GM04504 (cell line): ENCODE measurements at regions not wholly inside any gene's neighbourhood (a gene's known extent, or its start where the extent isn't known, plus 50 kb on each side); places are given as distances from the start of the nearest gene placed in this dataset.
"Not testable (repeated sequence)": the region's sequence is repeated elsewhere in the genome, so short reads cannot be mapped to it uniquely, and the experiment has no call there.

ENCODE experiments used
- DNase-seq: peaks from one replicate; pipeline ENCODE4 v3.0.0-alpha.2; 2012; ENCODE audit warnings: low read depth

DNA sequence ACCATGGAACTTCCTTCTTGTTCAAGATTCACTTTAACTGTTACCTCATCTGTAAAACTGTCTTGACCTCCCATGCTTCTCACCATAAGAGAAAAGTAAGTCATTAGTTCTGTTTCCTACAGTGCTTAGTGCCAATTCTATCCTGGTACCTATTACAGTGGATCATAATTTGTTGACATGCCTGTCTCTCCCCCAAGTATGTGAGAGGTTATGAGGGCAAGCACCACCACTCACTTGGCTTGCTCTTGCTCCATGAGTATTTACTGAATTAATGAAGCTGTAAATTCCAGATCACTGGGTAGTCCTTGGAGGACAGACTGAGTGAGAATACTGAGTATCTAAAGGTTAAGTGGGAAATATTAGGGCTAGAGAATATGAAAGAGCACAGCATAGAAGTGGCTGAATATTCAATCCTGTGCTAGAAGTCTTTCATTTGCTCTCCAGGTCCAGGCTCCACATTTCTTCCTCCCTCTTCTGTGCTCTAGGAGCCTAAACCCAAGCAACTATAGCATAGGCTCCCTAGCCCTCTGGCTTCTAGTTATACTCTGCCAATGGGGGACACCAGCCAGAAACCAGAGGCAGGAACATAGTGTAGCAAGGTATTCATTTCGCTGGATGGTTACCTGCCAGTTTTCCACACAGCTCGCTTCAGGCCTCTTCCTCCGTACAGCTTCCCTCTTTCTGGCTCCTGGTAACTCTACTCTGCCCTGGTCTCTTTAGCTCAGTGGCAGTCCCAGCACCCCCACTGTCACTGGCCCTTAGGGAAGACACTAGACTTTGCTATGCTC lies 118.2 kb upstream of the SLC5A12 start:
- no peak for DNase-seq

DNA sequence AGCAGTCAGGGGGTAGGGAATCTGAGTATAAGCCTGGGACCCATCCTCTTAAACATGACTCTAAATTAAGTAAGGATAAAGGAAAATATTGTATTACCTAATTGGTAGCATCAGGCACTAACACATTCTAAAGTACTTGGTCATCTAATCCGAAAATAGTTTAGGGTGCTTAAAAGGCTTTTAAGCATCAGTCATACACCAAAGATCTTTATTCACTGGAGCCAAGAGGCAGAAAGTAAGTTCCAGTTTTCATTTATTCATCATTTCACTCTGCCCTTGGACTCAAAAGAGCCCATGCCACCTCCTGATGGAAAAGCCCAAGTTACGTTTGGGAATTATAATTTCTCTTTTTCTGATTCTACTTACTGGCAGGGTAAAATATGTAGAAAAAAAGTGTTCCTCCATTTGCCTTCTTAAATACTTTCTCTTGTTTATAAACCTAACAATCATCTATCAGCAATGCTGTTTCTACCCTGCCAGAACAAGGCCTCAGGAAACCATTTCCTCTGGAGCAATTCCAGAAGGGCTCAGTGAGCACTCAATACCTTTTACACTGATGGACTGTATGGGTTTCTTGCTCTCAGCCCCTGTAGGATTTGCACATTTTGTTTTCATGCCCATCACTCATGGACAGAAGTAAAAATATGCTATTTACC lies 120.1 kb upstream of the SLC5A12 start:
- peak; percentile 39 for DNase-seq

DNA sequence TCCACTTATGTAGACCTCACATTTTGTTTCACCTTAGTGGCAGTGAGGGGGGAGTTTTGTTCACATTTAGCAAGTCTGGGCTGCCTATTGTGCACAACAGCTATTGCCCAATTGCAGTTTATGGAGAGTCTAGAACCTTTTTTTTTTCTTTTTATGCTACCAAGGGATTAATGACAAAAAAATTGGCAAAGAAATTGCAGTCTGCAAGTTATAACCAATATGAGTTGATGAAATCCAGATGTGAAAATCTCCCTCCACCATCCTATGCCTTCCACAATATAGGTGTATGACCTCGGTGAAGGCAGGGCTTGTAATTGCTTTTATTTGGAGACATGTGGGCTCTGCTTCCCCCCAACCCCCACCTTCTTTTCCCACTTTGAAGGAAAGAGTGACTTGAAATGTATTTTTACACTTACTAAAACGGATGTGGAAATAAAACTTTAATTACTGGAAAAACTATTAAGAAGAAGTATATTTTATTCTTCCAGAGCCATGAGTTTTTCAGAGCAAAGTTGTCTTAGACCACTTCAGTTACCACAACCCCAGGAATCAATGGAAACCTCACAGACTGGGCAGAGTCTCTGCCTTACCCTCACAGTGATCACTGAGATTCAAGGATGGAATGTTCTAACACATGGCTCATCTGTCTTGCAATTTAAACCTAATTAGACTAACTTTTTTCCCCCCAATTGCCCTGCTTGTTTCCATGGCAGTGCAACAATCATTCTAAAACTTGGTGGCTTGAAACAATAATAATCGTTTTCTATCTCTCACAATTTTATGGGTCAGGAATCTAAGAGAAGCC lies 120.8 kb upstream of the SLC5A12 start:
- peak; percentile 46 for DNase-seq

DNA sequence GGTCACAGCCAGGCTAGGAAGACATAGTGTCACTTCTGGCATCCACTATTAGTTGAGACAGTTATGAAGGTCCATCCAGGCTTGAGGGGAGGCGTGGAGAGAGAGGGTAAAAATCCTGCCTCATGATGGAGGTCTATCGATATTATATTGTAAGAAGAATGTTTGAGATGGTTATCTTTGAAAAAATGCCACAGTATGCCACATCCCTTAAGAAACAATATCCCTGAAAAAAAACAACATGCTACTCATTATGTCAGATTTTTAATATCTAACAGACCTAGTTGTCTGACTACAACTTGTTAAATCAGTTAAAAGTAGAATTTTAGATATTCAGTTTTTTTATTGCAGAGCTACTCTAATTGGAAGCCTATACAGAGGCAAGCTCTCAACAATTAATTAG lies 121.7 kb upstream of the SLC5A12 start:
- DNase-seq, result no peak

GRCh38 chr11:26844963-26845362 lies 123.1 kb upstream of the SLC5A12 start:
- DNase-seq, result no peak

DNA sequence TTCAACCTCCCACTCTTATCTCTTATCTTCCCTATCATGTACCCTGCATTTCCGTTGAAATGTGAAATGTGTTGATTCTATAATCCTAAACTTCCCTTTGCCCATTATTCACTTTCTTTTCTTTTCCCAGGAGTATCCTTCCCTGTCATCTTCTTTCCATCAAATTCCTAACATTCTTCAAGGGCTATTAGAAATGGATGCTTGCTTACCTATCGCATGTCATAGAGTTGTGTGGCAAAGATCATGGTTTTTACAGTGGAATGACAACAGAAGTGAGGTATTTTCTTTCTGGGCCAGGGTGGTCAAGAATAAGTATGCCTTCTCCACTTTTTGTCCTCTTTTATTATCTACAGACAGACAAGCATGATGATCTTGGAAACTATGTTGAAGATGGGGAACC lies 124.4 kb upstream of the SLC5A12 start:
- no peak for DNase-seq

GRCh38 chr11:26847459-26847858 lies 125.6 kb upstream of the SLC5A12 start:
- peak; percentile 38 for DNase-seq

GRCh38 chr11:26847977-26848376 lies 126.1 kb upstream of the SLC5A12 start:
- DNase-seq, result no peak

- no peak for DNase-seq
Measured at GRCh38 chr11:26849036-26849435, 127.2 kb upstream of the SLC5A12 start.

DNA sequence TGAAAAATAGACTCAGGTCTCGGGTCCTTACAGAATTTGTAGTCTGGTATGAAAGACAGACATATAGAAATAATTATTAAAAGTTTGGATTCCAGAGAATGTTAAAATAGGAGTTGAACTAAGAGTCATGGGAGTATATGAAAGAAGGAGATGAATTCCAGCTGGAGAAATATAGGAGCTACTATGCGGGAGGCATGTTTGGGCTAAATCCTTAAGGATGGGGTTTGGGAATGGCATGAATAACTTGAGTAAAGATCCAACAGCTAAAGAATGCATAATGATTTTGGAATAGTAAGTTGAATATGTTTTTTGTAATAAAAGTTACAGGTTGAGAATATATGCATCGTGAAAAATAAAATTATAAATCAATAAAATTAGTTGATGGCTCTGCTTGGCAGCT lies 129.4 kb upstream of the SLC5A12 start:
- DNase-seq, result no peak

DNA sequence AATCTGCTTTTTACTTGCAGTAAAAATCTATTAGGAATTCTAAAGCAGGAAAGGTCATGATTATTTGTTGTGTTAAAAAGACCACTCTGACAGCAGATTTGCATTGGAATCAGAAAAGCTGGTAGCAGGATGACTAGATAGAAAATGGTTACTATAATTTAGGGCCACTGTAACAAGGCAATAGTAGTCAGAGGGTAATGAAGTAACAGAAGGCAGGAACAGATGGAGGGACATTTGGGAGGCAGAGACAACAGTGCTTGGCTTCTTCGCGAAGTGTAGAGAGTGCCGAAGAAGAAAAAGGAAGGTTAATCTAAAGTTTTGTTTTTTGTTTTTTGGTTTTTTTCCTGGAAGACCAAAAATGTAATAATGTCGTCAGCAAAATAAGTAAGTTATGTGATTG lies 129.8 kb upstream of the SLC5A12 start:
- no peak for DNase-seq

DNA sequence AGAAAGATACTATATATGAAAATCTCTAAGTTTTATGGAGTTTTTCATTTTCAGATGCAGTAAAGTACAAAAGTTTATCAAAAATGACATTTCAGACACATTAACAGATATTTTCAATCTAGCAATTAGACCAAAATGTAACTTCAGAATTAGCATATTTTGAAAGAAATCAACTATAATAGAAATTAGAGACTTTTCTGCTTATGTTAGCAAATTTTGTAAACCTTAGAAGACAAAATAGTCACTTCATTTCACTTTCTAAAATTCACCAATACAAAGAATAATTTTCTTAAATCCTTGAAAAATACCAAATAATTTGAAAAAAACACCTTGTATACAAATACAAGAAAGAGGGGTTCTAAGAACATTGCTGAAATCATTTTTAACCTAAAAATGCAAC lies 135.8 kb upstream of the FIBIN start:
- DNase-seq, result no peak

DNA sequence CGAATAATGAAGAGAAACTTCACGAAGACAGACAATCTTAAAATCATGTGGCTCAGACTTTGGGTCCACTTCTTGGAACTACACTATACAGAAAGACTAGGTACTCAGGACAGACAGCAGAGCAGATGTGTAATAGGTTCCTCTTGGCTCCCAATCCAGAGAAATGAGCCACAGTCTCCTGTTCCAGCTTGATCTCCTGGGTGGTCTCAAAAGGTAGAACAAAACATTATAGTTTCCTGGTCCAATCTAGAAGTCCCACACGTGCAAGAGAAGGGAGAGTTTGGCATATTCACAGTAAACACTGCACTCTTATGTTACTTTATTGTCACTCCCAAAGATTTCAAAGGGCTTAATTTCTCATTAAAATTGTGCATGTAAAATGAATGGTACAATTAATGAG lies 134.5 kb upstream of the FIBIN start:
- no peak for DNase-seq

- DNase-seq, result no peak
Measured at GRCh38 chr11:26860091-26860780, 133.7 kb upstream of the FIBIN start.

- no peak for DNase-seq
Measured at GRCh38 chr11:26860895-26861294, 133.0 kb upstream of the FIBIN start.

DNA sequence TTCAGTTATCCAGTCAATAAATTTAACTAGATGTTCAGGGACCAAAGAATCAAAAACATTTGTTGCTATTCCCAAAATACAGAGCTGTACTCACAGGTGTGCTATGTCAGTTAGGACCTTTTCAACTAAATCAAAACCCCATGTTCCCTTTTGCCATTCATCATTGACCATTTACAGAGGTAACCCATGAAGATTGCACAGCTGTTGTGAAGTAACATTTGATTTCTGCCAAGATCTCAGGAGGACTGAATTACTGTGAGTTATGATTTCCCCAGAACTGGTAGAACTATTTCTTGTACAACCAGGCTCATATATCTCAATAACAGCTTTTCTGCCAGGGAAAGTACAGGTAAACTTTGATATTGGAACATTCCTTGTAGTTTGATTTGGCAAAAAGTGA lies 131.1 kb upstream of the FIBIN start:
- no peak for DNase-seq

DNA sequence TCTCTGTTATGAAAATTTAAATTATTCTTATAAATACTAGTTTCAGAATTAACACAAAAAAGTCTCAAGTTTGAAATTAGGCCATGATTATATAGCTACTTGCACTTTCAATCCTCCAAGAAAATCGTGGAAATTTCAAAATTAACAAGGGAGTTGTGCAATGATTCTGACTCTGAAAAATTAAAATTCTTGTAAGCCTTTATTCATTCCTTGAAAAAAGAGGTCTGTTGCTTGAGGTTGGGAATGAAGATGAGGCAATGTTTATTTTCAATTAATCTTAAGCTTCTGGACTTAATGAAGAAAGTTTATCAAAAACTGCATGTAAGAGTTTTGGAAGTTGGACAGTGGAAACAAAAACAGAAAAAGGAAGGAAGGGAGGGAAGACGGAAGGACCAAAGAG lies 128.2 kb upstream of the FIBIN start:
- no peak for DNase-seq

DNA sequence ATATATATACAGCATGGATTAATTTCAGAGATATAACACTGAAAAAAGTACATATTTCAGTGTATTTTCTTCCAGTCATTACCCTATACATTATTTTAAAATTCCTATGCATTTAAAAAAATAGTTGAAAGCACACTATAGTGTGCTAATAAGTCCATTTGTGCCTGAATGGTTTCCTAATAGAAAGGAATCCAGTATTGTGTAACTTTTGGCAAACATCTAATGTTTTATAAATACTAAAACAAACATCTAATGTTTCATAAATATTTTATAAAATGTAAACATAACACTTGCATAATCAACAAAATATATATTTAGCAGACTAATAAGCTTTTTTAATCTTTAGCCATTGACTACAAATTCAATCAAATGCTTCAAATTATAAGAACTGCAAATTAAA lies 126.6 kb upstream of the FIBIN start:
- DNase-seq, result no peak

GRCh38 chr11:26878959-26879581 lies 114.8 kb upstream of the FIBIN start:
- no peak for DNase-seq

DNA sequence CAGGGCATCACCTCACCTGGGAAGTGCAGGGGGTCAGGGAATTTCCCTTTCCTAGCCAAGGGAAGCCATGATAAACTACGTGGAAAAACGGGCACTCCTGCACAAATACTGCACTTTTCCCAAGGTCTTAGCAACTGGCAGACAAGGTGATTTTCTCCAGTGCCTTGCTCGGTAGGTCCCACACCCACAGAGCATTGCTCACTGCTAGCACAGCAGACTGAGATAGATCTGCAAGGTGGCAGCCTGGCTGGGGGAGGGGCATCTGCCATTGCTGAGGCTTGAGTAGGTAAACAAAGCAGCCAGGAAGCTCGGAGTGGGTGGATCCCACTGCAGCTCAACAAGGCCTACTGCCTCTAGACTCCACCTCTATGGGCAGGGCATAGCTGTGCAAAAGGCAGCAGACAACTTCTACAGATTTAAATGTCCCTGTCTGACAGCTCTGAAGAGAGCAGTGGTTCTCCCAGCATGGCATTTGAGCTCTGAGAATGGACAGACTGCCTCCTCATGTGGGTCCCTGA lies 111.5 kb upstream of the FIBIN start:
- not testable (repeated sequence) for DNase-seq

GRCh38 chr11:26891501-26891900 lies 102.4 kb upstream of the FIBIN start:
- no peak for DNase-seq

- DNase-seq, result peak; percentile 10
Measured at GRCh38 chr11:26896719-26897118, 97.2 kb upstream of the FIBIN start.
